Left lung (tissue), 4 donors: ENCODE measurements at regions not wholly inside any gene's neighbourhood (a gene's known extent, or its start where the extent isn't known, plus 50 kb on each side); places are given as distances from the start of the nearest gene placed in this dataset.

ENCODE experiments used
- ATAC-seq: fragments of 200-7000 bp; cut with Tn5 transposase; one replicate; pipeline ENCODE4 v1.9.1; 2020; ENCODE audit warnings: moderate library complexity
- DNase-seq, 4 donors: peaks; one replicate each; pipeline ENCODE4 v3.0.0-alpha.2; 2013 to 2020
- H3K27ac ChIP-seq, 2 donors: fragments of 200-600 bp; sonication (generic) in 1 of 2; one replicate each; pipeline versions ENCODE4 v1.5.0 to v1.8.0; 2020 to 2021
- H3K27me3 ChIP-seq, 2 donors: fragments of 200-600 bp; sonication (generic) in 1 of 2; one replicate each; pipeline versions ENCODE4 v1.5.0 to v1.8.0; 2020 to 2021
- H3K36me3 ChIP-seq, 2 donors: fragments of 200-600 bp; sonication (generic) in 1 of 2; one replicate each; pipeline versions ENCODE4 v1.5.0 to v1.8.0; 2020 to 2021
- H3K4me1 ChIP-seq, 2 donors: fragments of 200-600 bp; one replicate each; pipeline ENCODE4 v1.8.0; 2021
- H3K4me3 ChIP-seq, 2 donors: fragments of 200-600 bp; sonication (generic) in 1 of 2; one replicate each; pipeline versions ENCODE4 v1.5.0 to v1.8.0; 2020 to 2021; ENCODE audit warnings: mild to moderate bottlenecking in 1 of 2
- H3K9me3 ChIP-seq, 2 donors: fragments of 200-600 bp; sonication (generic) in 1 of 2; one replicate each; pipeline versions ENCODE4 v1.5.0 to v1.8.0; 2020 to 2021
- CTCF ChIP-seq, 2 donors: fragments of 200-600 bp; sonication (generic) in 1 of 2; IDR thresholded peaks; one replicate each; pipeline versions ENCODE4 v1.5.0 to v1.8.0; 2021; ENCODE audit warnings: antibody characterized with exemption in 2 of 2
- intact Hi-C, 2 donors: fragments of 100-400 bp; cut with DNase I; formaldehyde crosslinking; loops; one replicate each; pipeline versions ENCODE4 v1.11.2 to v1.14.2; 2022
- donor health status: DM: no; HTN: yes; CAD: no.
- donor health status: DM: no; HTN: no; CAD: no.

GRCh38 chr12:58563621-58564020 lies 356.7 kb downstream of the LRIG3 start:
- no peaks in the 10 kb centered on the region for H3K9me3 ChIP-seq
- no peak for ATAC-seq
- H3K36me3 ChIP-seq: no peaks in the 10 kb centered on the region
- H3K27me3 ChIP-seq: no peaks in the 10 kb centered on the region
- DNase-seq: no peak
- TF ChIP-seq CTCF (IDR thresholded peaks at IDR 0.05): no peak
- no peaks in the 10 kb centered on the region for H3K4me1 ChIP-seq
- H3K27ac ChIP-seq: no peak overlapping the region
- no peak overlapping the region for H3K4me3 ChIP-seq
- intact Hi-C loops: no loop called here

- no peaks in the 10 kb centered on the region for H3K27me3 ChIP-seq
- no peaks in the 10 kb centered on the region for H3K36me3 ChIP-seq
- no peak for DNase-seq
- no peaks in the 10 kb centered on the region for H3K4me1 ChIP-seq
- no peaks in the 10 kb centered on the region for H3K9me3 ChIP-seq
- H3K4me3 ChIP-seq: no peak overlapping the region
- intact Hi-C loops: no loop called here
- no peak for ATAC-seq
- H3K27ac ChIP-seq: no peak overlapping the region
- TF ChIP-seq CTCF (IDR thresholded peaks at IDR 0.05): no peak
Measured at GRCh38 chr12:58564721-58565120, 355.6 kb downstream of the LRIG3 start.

GRCh38 chr12:58566599-58566998 lies 353.7 kb downstream of the LRIG3 start:
- intact Hi-C loops: no loop called here
- ATAC-seq (no peak), DNase-seq (no peak)
- H3K27ac ChIP-seq: no peak overlapping the region
- H3K4me1 ChIP-seq: no peaks in the 10 kb centered on the region
- no peaks in the 10 kb centered on the region for H3K36me3 ChIP-seq
- no peak overlapping the region for H3K4me3 ChIP-seq
- H3K9me3 ChIP-seq: no peaks in the 10 kb centered on the region
- TF ChIP-seq CTCF (IDR thresholded peaks at IDR 0.05): no peak
- no peaks in the 10 kb centered on the region for H3K27me3 ChIP-seq

GRCh38 chr12:58567189-58567588 lies 353.1 kb downstream of the LRIG3 start:
- ATAC-seq (no peak), DNase-seq (no peak)
- intact Hi-C loops: no loop called here
- H3K9me3 ChIP-seq: no peaks in the 10 kb centered on the region
- H3K36me3 ChIP-seq: no peaks in the 10 kb centered on the region
- no peaks in the 10 kb centered on the region for H3K4me1 ChIP-seq
- no peaks in the 10 kb centered on the region for H3K27me3 ChIP-seq
- no peak overlapping the region for H3K4me3 ChIP-seq
- no peak for TF ChIP-seq CTCF (IDR thresholded peaks at IDR 0.05)
- H3K27ac ChIP-seq: no peak overlapping the region

GRCh38 chr12:58570411-58570810 lies 349.9 kb downstream of the LRIG3 start:
- Histone ChIP-seq H3K27ac (no peak overlapping the region), H3K9me3 (no peaks in the 10 kb centered on the region), H3K4me3 (no peak overlapping the region), H3K27me3 (no peaks in the 10 kb centered on the region), H3K4me1 (no peaks in the 10 kb centered on the region), H3K36me3 (no peaks in the 10 kb centered on the region)
- DNase-seq: no peak
- intact Hi-C loops: no loop called here
- TF ChIP-seq CTCF (IDR thresholded peaks at IDR 0.05): no peak
- no peak for ATAC-seq
